HG02571 (cell line): ENCODE measurements at regions not wholly inside any gene's neighbourhood (a gene's known extent, or its start where the extent isn't known, plus 50 kb on each side); places are given as distances from the start of the nearest gene placed in this dataset.
"Not testable (repeated sequence)": the region's sequence is repeated elsewhere in the genome, so short reads cannot be mapped to it uniquely, and the experiment has no call there.

Source experiments
- ATAC-seq: cut with Tn5 transposase; IDR thresholded peaks from one replicate; pipeline ENCODE4 v1.9.1; 2021; ENCODE audit warnings: mild to moderate bottlenecking, moderate library complexity; ENCODE audit not compliant: unreplicated experiment

- ATAC-seq: not testable (repeated sequence)
Measured at GRCh38 chr15:35967968-35968367, 422.0 kb upstream of the DPH6 start.

DNA sequence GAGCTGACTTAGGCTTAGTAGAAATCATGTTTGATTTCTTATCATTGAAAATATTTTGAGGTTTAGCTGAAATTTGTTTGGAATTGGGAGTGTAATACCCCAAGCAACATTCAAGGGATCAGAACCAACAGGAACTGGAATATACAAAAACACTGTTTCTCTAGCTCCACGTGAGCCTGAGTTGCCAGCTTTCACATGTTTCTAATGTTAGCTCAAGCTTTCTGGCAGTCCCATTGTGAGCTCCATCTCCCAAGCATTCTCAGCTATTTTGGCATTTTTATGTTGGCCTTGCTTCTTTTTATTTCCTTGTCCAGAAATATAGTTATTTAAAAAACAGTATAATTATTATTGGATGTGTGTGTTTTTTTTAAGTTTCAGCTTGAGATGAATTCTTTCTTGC lies 427.1 kb upstream of the DPH6 start:
- ATAC-seq: no peak

DNA sequence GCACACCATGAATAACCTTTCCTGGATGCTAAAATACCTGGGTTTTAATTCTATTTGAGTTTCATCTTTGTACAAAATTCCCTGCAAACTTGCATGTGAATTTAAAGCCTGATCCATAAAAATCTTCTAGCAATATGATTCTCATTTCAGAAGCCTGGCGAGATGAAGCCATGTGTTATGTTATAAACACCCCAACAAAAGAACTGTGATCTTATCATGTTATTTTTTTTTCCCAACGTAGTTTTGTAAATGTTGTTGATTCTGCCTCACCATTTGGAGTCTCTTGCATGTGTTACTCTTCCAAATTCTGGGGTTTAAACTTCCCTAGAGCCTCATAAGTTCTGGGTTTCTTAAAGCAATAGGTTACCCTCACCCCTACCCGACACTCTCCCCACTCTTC lies 428.1 kb upstream of the DPH6 start:
- no peak for ATAC-seq

GRCh38 chr15:35975941-35976340 lies 430.0 kb upstream of the DPH6 start:
- ATAC-seq: no peak

DNA sequence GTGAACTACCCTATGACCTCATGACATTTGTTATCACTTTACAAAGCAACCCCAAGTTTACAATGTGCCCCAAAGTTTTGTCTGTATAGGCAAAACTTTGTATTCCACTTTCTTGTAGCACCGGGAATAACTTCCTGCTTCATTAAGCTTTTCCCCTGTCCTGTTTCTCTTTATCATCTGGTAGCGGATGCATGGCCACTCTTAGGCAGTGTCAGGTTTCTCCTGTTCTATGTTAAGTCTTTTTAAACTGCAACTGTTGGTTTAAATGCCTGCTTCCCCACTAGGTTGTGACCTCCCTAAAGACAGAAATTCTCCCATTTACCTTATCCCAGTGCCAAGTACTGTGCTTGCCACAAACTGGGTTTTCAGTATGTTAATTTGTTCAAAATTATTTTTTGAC lies 433.6 kb upstream of the DPH6 start:
- no peak for ATAC-seq

DNA sequence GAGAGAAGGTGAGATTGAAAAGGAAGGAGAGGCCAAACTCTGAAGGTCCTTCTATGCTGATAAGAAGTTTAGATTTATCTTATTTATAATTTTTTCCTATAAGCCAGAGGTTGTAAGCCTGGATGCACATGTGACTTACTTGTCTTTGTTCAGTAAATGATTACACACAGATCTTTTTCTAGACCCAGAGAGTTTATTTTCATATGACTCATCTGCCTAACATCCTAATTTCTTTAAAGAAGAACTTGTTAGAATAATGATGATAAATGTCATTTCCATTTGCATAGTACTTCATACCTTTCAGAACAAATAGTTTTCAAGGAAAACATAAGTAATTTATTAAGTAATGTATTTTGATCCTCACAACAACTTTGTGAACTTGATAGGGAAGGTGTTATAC lies 434.8 kb upstream of the DPH6 start:
- no peak for ATAC-seq

DNA sequence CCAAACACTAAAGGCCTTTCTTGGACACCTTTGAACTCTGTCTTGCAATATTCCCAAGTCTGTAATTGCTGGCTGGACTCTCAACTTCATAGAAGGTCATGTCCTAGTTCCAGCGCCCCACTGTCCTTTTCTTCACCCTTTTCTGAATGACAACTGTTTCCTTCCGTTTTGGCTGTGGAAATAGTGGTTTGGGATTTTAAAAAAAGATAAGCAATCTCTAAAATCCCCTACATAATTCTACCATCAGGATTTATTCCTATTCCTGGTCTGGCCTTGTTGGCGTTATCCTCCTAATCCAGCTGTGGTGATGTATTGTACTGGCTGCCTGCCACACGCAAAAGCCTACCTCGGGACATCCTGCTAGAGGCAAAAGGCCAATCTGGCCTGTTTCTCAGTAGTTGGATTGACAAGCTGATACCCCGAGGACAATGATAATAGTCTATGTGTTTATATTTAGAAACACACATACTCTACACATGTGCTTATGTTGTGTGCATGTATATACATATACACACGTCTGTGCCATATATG lies 440.3 kb upstream of the DPH6 start:
- ATAC-seq: no peak

GRCh38 chr15:35987056-35987455 lies 441.1 kb upstream of the DPH6 start:
- no peak for ATAC-seq

GRCh38 chr15:35991386-35991785 lies 445.4 kb upstream of the DPH6 start:
- no peak for ATAC-seq

- ATAC-seq: no peak
Measured at GRCh38 chr15:35992791-35993190, 446.8 kb upstream of the DPH6 start.

DNA sequence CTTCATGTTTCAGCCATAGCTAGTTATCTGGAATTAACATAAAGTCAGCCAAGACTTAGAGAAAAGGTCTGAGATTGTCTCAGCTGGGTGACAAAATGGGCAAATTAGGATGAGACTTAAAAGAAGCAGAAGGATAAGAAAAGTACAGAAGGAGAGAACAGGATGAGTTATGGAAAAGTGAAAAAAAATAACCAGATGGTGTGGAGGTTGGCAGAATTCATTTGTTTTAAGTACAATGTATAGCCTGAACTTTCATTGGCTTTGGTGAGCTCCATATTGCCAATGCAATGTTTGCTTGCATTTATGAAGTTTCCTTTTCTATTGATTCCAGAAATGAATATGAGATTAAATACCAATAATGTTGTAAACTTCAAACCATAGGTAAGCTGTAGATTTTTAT lies 447.2 kb upstream of the DPH6 start:
- no peak for ATAC-seq

DNA sequence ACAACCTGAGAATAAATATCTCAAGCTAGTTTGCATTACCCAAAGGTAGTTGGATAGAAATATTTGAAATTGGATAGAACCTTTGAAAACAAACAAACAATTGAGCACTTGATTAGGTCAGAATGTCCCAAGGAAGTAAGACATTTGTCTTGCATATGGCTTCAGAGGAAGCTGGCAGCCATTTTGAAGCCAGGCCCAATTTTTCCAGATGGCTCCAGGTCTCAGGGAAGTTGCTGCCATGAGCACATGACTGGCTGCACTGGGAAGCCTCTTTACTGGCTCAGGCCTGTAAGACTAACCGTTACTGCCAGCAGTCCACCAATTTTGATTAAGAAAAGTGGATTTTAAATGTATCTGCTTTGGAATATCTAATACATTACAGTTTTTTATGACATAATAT lies 448.9 kb upstream of the DPH6 start:
- no peak for ATAC-seq

- no peak for ATAC-seq
Measured at GRCh38 chr15:35998663-35999602, 453.0 kb upstream of the DPH6 start.

DNA sequence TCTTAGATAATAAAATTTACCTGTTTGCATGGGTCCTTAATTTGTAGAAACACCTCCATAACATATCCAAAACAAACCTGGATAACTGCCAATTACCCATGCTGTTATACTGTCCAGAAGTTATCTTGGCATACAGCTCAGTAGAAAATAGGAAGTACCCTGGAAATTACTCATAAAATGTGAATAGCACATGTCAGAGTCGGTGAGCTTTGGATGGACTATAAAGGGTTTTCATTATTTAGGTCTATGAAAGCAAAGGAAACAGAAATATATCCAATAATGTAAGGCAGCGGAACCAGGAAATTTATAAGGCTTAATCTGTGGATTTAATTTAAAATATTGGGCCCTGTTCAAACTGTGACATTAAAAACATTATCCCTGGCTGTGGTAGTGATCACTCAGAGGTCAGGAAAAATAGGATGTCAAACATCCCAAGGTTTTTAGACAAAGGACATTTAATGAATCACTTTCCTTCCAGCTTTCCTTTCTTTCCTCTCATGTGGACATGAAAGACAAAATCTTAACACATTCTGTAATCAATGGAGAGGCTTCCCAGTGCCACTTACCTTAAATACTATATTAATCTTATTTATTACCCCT lies 459.0 kb upstream of the DPH6 start:
- ATAC-seq: no peak

DNA sequence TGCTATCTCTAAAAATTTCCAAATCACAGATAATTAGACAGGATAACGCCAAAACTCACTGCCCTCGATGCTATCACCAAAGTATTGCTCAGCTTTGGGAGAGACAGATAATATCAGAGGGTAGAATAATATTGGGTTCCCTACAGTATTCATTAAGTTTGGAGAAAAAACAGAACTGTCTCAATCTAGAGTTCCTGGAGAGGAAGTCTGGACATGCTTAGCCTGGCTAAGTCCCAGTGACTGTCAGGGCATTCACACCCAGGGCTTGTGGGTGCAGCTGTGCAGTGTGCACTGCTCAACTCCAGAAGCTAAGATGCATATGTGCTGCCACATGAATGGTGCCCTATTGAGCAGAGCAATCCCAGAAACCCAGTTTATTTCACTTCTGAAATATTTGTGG lies 459.6 kb upstream of the DPH6 start:
- ATAC-seq: no peak

GRCh38 chr15:36007699-36008098 lies 461.7 kb upstream of the DPH6 start:
- ATAC-seq: no peak

DNA sequence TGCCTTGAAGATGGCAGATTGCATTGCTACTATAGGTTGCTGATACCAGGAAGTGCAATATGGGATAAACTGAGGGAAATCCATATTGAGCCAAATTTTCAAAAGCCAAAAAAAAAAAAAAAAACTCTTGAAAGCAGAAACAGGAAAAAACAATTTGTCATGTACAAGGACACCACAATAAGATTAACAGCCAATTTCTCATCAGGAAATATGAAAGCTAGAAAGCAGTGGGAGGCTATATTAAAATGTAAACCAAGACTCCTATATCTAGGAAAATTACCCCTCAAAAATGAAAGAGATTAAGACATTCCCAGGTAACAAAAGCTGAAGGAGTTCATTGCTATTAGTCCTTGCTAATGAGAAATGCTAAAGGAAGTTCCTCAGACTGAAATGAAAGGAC lies 462.8 kb upstream of the DPH6 start:
- no peak for ATAC-seq

GRCh38 chr15:36024031-36024688 lies 478.2 kb upstream of the DPH6 start:
- ATAC-seq: no peak

- ATAC-seq: no peak
Measured at GRCh38 chr15:36026627-36027283, 480.8 kb upstream of the DPH6 start.

DNA sequence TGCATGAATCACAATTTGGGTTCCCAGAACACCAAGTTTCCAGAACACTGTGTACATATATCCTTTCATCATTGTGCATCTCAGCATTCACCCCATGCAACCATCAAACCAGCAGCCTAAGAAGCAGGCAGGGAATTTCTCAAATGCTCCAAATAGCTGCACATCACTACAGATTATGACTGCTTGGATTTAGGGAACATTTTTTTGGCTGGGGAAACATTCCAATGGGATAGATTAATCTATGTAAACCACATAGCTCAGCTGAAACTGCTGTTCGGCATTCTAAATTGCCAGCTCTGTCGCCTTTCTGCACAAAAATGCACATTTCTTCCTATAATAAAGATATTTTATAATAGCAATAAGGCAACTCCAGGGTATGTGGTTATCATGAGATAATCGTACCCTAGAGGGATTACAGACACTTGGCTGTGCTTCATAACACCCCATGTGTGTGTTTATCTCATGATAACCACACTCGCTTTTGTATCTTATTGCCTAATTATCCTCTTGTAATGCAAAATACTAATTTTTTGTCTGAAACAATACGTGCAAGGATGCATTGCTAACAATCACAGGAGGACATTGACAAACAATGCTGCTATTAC lies 483.7 kb upstream of the DPH6 start:
- no peak for ATAC-seq
